ENCODE measurements at regions not wholly inside any gene's neighbourhood (a gene's known extent, or its start where the extent isn't known, plus 50 kb on each side); places are given as distances from the start of the nearest gene placed in this dataset.

DNA sequence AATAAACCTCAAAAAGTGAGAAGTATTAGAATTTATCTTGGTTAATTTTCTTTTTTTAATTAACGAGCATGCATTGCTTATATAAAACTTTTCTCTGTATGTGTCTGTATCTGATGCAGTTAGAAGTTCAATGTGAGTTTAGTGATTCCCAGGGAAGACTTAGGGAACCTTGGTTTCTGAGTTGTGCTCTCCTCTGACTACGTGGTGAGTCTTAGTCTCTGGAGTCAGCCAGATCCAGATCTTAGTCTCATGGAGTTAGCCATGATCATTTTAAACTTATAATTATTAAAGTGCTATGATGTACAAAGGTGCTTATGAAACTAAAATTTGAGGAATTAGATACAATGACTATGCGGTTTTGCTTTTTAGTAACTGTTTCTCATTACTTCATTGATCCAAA is 285.3 kb upstream of the DMRT1 start:
- WGBS = 72% methylated on average over 3 of the region's 3 CpGs
- H3K9ac ChIP-seq (ENCODE audit: low read depth in 1 of 2, low read length in 2 of 2) = no peak overlapping the region
- no peaks in the 10 kb centered on the region for H3K4me1 ChIP-seq (ENCODE audit: control insufficient read depth in 4 of 4, insufficient read depth in 4 of 4, low read length in 3 of 4)
- TF ChIP-seq GABPA (IDR thresholded peaks at IDR 0.05 in 1 of 2, conservative IDR thresholded peaks at IDR 0.05 in 1 of 2) (no peak), FOXA2 (IDR thresholded peaks at IDR 0.05) (no peak)
- TF ChIP-seq, protein P1, sequence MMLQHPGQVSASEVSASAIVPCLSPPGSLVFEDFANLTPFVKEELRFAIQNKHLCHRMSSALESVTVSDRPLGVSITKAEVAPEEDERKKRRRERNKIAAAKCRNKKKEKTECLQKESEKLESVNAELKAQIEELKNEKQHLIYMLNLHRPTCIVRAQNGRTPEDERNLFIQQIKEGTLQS (IDR thresholded peaks at IDR 0.05) = no peak
- TF ChIP-seq, protein P2, sequence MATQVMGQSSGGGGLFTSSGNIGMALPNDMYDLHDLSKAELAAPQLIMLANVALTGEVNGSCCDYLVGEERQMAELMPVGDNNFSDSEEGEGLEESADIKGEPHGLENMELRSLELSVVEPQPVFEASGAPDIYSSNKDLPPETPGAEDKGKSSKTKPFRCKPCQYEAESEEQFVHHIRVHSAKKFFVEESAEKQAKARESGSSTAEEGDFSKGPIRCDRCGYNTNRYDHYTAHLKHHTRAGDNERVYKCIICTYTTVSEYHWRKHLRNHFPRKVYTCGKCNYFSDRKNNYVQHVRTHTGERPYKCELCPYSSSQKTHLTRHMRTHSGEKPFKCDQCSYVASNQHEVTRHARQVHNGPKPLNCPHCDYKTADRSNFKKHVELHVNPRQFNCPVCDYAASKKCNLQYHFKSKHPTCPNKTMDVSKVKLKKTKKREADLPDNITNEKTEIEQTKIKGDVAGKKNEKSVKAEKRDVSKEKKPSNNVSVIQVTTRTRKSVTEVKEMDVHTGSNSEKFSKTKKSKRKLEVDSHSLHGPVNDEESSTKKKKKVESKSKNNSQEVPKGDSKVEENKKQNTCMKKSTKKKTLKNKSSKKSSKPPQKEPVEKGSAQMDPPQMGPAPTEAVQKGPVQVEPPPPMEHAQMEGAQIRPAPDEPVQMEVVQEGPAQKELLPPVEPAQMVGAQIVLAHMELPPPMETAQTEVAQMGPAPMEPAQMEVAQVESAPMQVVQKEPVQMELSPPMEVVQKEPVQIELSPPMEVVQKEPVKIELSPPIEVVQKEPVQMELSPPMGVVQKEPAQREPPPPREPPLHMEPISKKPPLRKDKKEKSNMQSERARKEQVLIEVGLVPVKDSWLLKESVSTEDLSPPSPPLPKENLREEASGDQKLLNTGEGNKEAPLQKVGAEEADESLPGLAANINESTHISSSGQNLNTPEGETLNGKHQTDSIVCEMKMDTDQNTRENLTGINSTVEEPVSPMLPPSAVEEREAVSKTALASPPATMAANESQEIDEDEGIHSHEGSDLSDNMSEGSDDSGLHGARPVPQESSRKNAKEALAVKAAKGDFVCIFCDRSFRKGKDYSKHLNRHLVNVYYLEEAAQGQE (IDR thresholded peaks at IDR 0.05) = no peak
- H3K9me3 ChIP-seq (ENCODE audit: control insufficient read depth in 4 of 4, low read length in 3 of 4) = no peaks in the 10 kb centered on the region
- no peak for DNase-seq (ENCODE audit: low spot score)
- no peaks in the 10 kb centered on the region for H3K36me3 ChIP-seq (ENCODE audit: control insufficient read depth in 4 of 4, insufficient read depth in 3 of 4, low read depth in 1 of 4, low read length in 3 of 4)
- H3K4me3 ChIP-seq (ENCODE audit: low read depth in 1 of 3, low read length in 3 of 3) = no peak overlapping the region
- no peak overlapping the region for H3K27ac ChIP-seq (ENCODE audit: low read depth in 1 of 2, low read length in 2 of 2)
- no peaks in the 10 kb centered on the region for H3K27me3 ChIP-seq (ENCODE audit: control insufficient read depth in 4 of 4, insufficient read depth in 4 of 4, low read length in 3 of 4)

GRCh38 chr9:556675-557074 is 284.8 kb upstream of the DMRT1 start:
- WGBS = 83% methylated on average over 2 of the region's 2 CpGs
- no peak overlapping the region for H3K4me3 ChIP-seq (ENCODE audit: low read depth in 1 of 3, low read length in 3 of 3)

More at GRCh38 chr9:556675-557074, 284.8 kb upstream of the DMRT1 start:
- no peak overlapping the region for H3K27ac ChIP-seq (ENCODE audit: low read depth in 1 of 2, low read length in 2 of 2)
- no peaks in the 10 kb centered on the region for H3K27me3 ChIP-seq (ENCODE audit: control insufficient read depth in 4 of 4, insufficient read depth in 4 of 4, low read length in 3 of 4)
- no peaks in the 10 kb centered on the region for H3K9me3 ChIP-seq (ENCODE audit: control insufficient read depth in 4 of 4, low read length in 3 of 4)
- no peaks in the 10 kb centered on the region for H3K36me3 ChIP-seq (ENCODE audit: control insufficient read depth in 4 of 4, insufficient read depth in 3 of 4, low read depth in 1 of 4, low read length in 3 of 4)
- H3K4me1 ChIP-seq (ENCODE audit: control insufficient read depth in 4 of 4, insufficient read depth in 4 of 4, low read length in 3 of 4) = no peaks in the 10 kb centered on the region
- TF ChIP-seq, protein P3, sequence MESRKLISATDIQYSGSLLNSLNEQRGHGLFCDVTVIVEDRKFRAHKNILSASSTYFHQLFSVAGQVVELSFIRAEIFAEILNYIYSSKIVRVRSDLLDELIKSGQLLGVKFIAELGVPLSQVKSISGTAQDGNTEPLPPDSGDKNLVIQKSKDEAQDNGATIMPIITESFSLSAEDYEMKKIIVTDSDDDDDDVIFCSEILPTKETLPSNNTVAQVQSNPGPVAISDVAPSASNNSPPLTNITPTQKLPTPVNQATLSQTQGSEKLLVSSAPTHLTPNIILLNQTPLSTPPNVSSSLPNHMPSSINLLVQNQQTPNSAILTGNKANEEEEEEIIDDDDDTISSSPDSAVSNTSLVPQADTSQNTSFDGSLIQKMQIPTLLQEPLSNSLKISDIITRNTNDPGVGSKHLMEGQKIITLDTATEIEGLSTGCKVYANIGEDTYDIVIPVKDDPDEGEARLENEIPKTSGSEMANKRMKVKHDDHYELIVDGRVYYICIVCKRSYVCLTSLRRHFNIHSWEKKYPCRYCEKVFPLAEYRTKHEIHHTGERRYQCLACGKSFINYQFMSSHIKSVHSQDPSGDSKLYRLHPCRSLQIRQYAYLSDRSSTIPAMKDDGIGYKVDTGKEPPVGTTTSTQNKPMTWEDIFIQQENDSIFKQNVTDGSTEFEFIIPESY (IDR thresholded peaks at IDR 0.05) = no peak
- TF ChIP-seq SP1 (IDR thresholded peaks at IDR 0.05) (no peak), TAF1 (conservative IDR thresholded peaks at IDR 0.05) (no peak), EGR1 (IDR thresholded peaks at IDR 0.05; ENCODE audit: low read depth in 2 of 2) (no peak), GABPA (IDR thresholded peaks at IDR 0.05 in 1 of 2, conservative IDR thresholded peaks at IDR 0.05 in 1 of 2) (no peak), FOXA1 (IDR thresholded peaks at IDR 0.05) (no peak), FOXA2 (IDR thresholded peaks at IDR 0.05) (no peak), JUND (IDR thresholded peaks at IDR 0.05) (no peak), HNF4G (IDR thresholded peaks at IDR 0.05) (no peak), HNF4A (conservative IDR thresholded peaks at IDR 0.05) (no peak), NR2F2 (IDR thresholded peaks at IDR 0.05) (no peak), RAD21 (IDR thresholded peaks at IDR 0.05) (no peak), YY1 (IDR thresholded peaks at IDR 0.05) (no peak), MAX (IDR thresholded peaks at IDR 0.05) (no peak)
- TF ChIP-seq, protein P4, sequence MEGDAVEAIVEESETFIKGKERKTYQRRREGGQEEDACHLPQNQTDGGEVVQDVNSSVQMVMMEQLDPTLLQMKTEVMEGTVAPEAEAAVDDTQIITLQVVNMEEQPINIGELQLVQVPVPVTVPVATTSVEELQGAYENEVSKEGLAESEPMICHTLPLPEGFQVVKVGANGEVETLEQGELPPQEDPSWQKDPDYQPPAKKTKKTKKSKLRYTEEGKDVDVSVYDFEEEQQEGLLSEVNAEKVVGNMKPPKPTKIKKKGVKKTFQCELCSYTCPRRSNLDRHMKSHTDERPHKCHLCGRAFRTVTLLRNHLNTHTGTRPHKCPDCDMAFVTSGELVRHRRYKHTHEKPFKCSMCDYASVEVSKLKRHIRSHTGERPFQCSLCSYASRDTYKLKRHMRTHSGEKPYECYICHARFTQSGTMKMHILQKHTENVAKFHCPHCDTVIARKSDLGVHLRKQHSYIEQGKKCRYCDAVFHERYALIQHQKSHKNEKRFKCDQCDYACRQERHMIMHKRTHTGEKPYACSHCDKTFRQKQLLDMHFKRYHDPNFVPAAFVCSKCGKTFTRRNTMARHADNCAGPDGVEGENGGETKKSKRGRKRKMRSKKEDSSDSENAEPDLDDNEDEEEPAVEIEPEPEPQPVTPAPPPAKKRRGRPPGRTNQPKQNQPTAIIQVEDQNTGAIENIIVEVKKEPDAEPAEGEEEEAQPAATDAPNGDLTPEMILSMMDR (IDR thresholded peaks at IDR 0.05; ENCODE audit: low read depth, low read length, missing input control) = no peak
- TF ChIP-seq, protein P1 (IDR thresholded peaks at IDR 0.05) = no peak
- TF ChIP-seq, protein P2 (IDR thresholded peaks at IDR 0.05) = no peak
- DNase-seq (ENCODE audit: low spot score) = no peak
- H3K9ac ChIP-seq (ENCODE audit: low read depth in 1 of 2, low read length in 2 of 2) = no peak overlapping the region
